Naive thymus-derived CD4-positive, alpha-beta T cell (primary cell): ENCODE measurements at regions not wholly inside any gene's neighbourhood (a gene's known extent, or its start where the extent isn't known, plus 50 kb on each side); places are given as distances from the start of the nearest gene placed in this dataset.
"Not testable (repeated sequence)": the region's sequence is repeated elsewhere in the genome, so short reads cannot be mapped to it uniquely, and the experiment has no call there.

Source experiments
- ATAC-seq: fragments of 150-1000 bp; cut with Tn5 transposase; 2 replicates; pipeline ENCODE4 v1.10.0; 2021; ENCODE audit warnings: mild to moderate bottlenecking, moderate library complexity
- CTCF ChIA-PET: fragments of 350-600 bp; sonication (Branson Sonifier 250); formaldehyde crosslinking; loops from one replicate; lab custom pipeline; 2021; ENCODE audit warnings: antibody characterized with exemption; lab: Charles Lee
- POLR2A ChIA-PET: fragments of 350-600 bp; sonication (Branson Sonifier 250); formaldehyde crosslinking; loops from one replicate; lab custom pipeline; 2021; ENCODE audit warnings: antibody characterized with exemption, inconsistent platforms; lab: Charles Lee
- DNase-seq, 9 donors: peaks; one replicate each; pipeline versions ENCODE4 v3.0.0 to v3.0.0-alpha.2; 2020 to 2022; ENCODE audit warnings: mixed read lengths in 1 of 9
- H3K27ac ChIP-seq: one replicate; pipeline ENCODE4 v1.7.0; 2013; ENCODE audit warnings: mild to moderate bottlenecking, low read depth, low read length, moderate library complexity
- H3K27me3 ChIP-seq, 2 donors: one replicate each; pipeline ENCODE4 v1.7.0; 2013; ENCODE audit warnings: low read length in 2 of 2, mild to moderate bottlenecking in 2 of 2, moderate library complexity in 2 of 2; ENCODE audit not compliant: control insufficient read depth in 2 of 2, insufficient read depth in 2 of 2
- H3K36me3 ChIP-seq, 3 experiments: 1 replicate in 2 of 3; 2 replicates in 1 of 3; pipeline ENCODE4 v1.7.0; 2013; ENCODE audit warnings: low read length in 3 of 3, mild to moderate bottlenecking in 3 of 3, moderate library complexity in 1 of 3; ENCODE audit not compliant: insufficient read depth in 3 of 3, control insufficient read depth in 2 of 3
- H3K4me1 ChIP-seq, 2 donors: one replicate each; pipeline ENCODE4 v1.7.0; 2013; ENCODE audit warnings: low read length in 2 of 2, mild to moderate bottlenecking in 2 of 2, moderate library complexity in 1 of 2; ENCODE audit not compliant: control insufficient read depth in 2 of 2, insufficient read depth in 2 of 2
- H3K4me3 ChIP-seq: 2 replicates; pipeline ENCODE4 v1.7.0; 2013; ENCODE audit warnings: mild to moderate bottlenecking, low read length
- H3K9me3 ChIP-seq, 3 experiments: 1 replicate in 2 of 3; 2 replicates in 1 of 3; pipeline ENCODE4 v1.7.0; 2013; ENCODE audit warnings: low read length in 3 of 3; ENCODE audit not compliant: control insufficient read depth in 2 of 3
- H3K27ac Mint-ChIP-seq, 9 donors: one replicate each; pipeline ENCODE4 v1.8.0; 2020 to 2022; ENCODE audit warnings: mixed read lengths in 9 of 9, mild to moderate bottlenecking in 8 of 9, moderate library complexity in 5 of 9, inconsistent platforms in 2 of 9
- H3K27me3 Mint-ChIP-seq, 5 donors: one replicate each; pipeline ENCODE4 v1.8.0; 2021 to 2022; ENCODE audit warnings: mixed read lengths in 5 of 5, mild to moderate bottlenecking in 1 of 5
- H3K36me3 Mint-ChIP-seq, 5 donors: one replicate each; pipeline ENCODE4 v1.8.0; 2020 to 2022; ENCODE audit warnings: mixed read lengths in 5 of 5, mild to moderate bottlenecking in 3 of 5, inconsistent platforms in 1 of 5
- H3K4me1 Mint-ChIP-seq, 7 donors: one replicate each; pipeline ENCODE4 v1.8.0; 2020 to 2022; ENCODE audit warnings: mixed read lengths in 7 of 7, mild to moderate bottlenecking in 3 of 7, inconsistent platforms in 1 of 7
- H3K4me3 Mint-ChIP-seq, 10 donors: one replicate each; pipeline ENCODE4 v1.8.0; 2020 to 2022; ENCODE audit warnings: mild to moderate bottlenecking in 10 of 10, mixed read lengths in 10 of 10, moderate library complexity in 6 of 10, inconsistent platforms in 2 of 10
- H3K9me3 Mint-ChIP-seq, 11 donors: one replicate each; pipeline ENCODE4 v1.8.0; 2020 to 2022; ENCODE audit warnings: mixed read lengths in 11 of 11, mild to moderate bottlenecking in 4 of 11, inconsistent platforms in 1 of 11, moderate library complexity in 1 of 11
- intact Hi-C, 2 donors: fragments of 100-400 bp; cut with micrococcal nuclease; formaldehyde crosslinking; loops; one replicate each; pipeline ENCODE4 v1.15.1; 2023

DNA sequence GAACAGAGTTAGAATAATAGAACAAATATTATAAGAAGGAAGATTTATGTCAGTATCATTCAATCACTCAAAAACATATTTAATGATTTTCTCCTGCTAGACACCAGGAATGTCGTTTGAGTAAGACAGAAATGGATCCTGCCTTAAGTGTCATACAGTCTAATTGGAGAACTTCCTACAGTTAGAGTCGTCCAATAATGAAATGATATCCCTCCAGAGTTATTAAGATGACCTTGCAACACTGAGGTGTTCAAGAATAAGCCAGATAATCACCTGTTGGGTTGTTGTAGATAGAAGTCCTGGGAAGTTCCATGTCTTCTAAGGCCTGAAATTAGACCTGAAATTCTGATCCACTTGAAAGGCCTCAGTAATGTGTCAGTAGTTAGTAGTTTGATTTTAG is 132.3 kb downstream of the SLC38A4 start:
- Mint-ChIP-seq H3K9me3 (peaks cover 1 to 23% (median 9%) of the 10 kb centered on the region in 11 donors), H3K4me1 (no peaks in the 10 kb centered on the region), H3K27me3 (peaks cover 0 to 4% (median 0%) of the 10 kb centered on the region in 5 donors), H3K4me3 (no peak overlapping the region), H3K36me3 (peaks cover 6 to 12% (median 7%) of the 10 kb centered on the region in 5 donors), H3K27ac (no peak overlapping the region)
- H3K4me3 ChIP-seq = no peak overlapping the region
- H3K27me3 ChIP-seq = no peaks in the 10 kb centered on the region
- H3K36me3 ChIP-seq = no peaks in the 10 kb centered on the region
- H3K4me1 ChIP-seq = no peaks in the 10 kb centered on the region
- no peaks in the 10 kb centered on the region for H3K9me3 ChIP-seq
- no peak for DNase-seq
- ATAC-seq = no peak
- intact Hi-C loops = no loop called here
- ChIA-PET POLR2A (no interaction called here), CTCF (no interaction called here)
- H3K27ac ChIP-seq = no peak overlapping the region

DNA sequence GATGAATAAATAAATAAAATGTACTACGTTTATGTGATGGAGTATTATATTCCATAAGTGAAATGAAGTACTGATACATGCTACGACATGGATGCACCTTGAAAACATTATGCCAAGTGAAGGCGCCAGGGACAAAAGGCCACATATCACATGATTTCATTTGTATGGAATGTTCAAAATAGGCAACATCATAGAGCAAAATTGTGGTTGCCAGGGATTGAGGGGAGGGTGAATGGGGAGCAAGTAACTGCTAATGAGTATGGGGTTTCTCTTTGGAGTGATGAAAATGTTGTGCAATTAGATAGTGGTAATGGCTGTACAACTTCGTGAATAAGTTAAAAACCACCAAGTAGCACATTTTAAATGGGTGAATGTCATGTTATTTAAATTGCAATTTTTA is 132.8 kb downstream of the SLC38A4 start:
- Mint-ChIP-seq H3K4me1 (no peaks in the 10 kb centered on the region), H3K36me3 (peaks cover 4 to 12% (median 7%) of the 10 kb centered on the region in 5 donors), H3K4me3 (no peak overlapping the region), H3K27me3 (peaks cover 0 to 4% (median 0%) of the 10 kb centered on the region in 5 donors), H3K9me3 (peaks cover 1 to 18% (median 8%) of the 10 kb centered on the region in 11 donors), H3K27ac (no peak overlapping the region)
- ATAC-seq (no peak), DNase-seq (no peak)
- intact Hi-C loops = no loop called here
- Histone ChIP-seq H3K27me3 (no peaks in the 10 kb centered on the region), H3K27ac (no peak overlapping the region), H3K4me1 (no peaks in the 10 kb centered on the region), H3K36me3 (no peaks in the 10 kb centered on the region), H3K4me3 (no peak overlapping the region), H3K9me3 (no peaks in the 10 kb centered on the region)
- ChIA-PET CTCF (no interaction called here), POLR2A (no interaction called here)

DNA sequence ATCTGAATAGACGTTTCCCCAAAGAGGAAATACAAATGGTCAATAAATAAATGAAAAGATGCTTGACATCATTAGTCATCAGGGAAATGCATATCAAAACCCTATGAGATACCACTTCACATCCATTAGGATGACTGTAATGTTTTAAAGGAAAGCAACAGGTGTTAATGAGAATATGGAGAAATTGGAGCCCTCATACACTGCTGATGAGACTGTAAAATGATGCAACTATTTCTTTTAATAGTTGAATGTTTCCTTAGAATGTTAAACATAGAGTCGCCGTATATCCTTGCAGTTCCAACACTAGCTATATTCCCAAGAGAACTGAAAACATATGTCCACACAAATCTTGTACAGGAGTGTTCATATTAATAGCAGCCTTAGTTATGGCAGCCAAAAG is 133.2 kb downstream of the SLC38A4 start:
- Histone ChIP-seq H3K9me3 (no peaks in the 10 kb centered on the region), H3K27me3 (no peaks in the 10 kb centered on the region), H3K36me3 (no peaks in the 10 kb centered on the region), H3K4me1 (no peaks in the 10 kb centered on the region), H3K4me3 (no peak overlapping the region), H3K27ac (no peak overlapping the region)
- Mint-ChIP-seq H3K27me3 (peaks cover 0 to 2% (median 0%) of the 10 kb centered on the region in 5 donors), H3K4me1 (no peaks in the 10 kb centered on the region), H3K4me3 (no peak overlapping the region), H3K9me3 (peaks cover 0 to 14% (median 5%) of the 10 kb centered on the region in 11 donors), H3K36me3 (peaks cover 1 to 12% (median 4%) of the 10 kb centered on the region in 5 donors), H3K27ac (no peak overlapping the region)
- CTCF ChIA-PET = no interaction called here
- ATAC-seq (no peak), DNase-seq (no peak)
- POLR2A ChIA-PET = no interaction called here
- intact Hi-C loops = no loop called here

DNA sequence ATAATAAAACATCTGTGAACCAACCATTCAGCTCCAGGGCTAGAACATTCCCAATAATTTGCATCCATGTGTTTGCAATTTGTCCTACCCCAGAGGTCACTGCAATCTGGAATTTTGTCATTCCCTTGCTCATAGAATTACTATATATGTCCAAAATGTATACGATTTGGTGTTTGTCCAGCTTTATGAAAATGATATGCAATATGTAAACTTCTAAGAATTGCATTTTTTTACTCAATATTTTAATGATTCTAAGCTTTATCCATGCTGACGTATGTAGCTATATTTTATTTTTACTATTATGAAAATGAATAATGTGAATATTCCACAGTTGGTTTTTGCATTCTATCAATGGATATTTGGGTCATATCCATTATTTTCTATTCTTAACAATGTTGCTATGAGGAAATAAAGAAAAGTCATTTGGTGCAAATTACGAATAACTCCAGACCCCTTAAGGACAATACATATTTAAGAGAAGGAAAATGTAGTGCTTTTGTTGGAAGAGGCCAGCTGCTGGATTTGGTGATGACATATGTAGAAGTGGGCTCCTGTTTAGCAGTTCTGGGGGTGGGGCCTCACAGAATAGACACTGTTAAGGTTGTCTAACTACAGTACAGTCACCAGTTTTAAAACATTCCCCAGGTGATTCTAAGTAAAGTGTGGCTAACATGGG is 139.4 kb downstream of the SLC38A4 start:
- peaks cover 0 to 20% (median 6%) of the 10 kb centered on the region in 11 donors for H3K9me3 Mint-ChIP-seq
- intact Hi-C loops = no loop called here
- Histone ChIP-seq H3K4me1 (no peaks in the 10 kb centered on the region), H3K9me3 (no peaks in the 10 kb centered on the region), H3K27ac (no peak overlapping the region), H3K36me3 (no peaks in the 10 kb centered on the region), H3K4me3 (no peak overlapping the region), H3K27me3 (no peaks in the 10 kb centered on the region)
- DNase-seq = no peak
- no peak overlapping the region for H3K27ac Mint-ChIP-seq
- ATAC-seq = no peak
- H3K27me3 Mint-ChIP-seq = peaks cover 0 to 16% (median 4%) of the 10 kb centered on the region in 5 donors
- peaks cover 0 to 2% (median 0%) of the 10 kb centered on the region in 7 donors for H3K4me1 Mint-ChIP-seq
- ChIA-PET POLR2A (no interaction called here), CTCF (interaction anchor here (1.9 kb wide), 1 partner anchor 11 kb away, joined by 6 read pairs; no protein-coding TSS in a partner anchor)
- no peak overlapping the region for H3K4me3 Mint-ChIP-seq
- peaks cover 11 to 22% (median 18%) of the 10 kb centered on the region in 5 donors for H3K36me3 Mint-ChIP-seq

DNA sequence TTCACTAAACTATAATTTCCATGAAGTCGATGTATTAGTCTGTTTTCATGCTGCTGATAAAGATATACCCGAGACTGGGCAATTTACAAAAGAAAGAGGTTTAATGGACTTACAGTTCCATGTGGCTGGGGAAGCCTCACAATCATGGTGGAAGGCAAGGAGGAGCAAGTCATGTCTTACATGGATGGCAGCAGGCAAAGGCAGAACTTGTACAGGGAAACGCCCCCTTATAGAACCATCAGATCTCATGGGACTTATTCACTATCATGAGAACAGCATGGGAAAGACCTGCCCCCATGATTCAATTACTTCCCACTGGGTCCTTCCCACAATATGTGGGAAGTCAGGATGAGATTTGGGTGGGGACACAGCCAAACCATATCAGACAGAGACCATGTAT is 141.6 kb downstream of the SLC38A4 start:
- ATAC-seq, POLR2A ChIA-PET: not testable (repeated sequence)

DNA sequence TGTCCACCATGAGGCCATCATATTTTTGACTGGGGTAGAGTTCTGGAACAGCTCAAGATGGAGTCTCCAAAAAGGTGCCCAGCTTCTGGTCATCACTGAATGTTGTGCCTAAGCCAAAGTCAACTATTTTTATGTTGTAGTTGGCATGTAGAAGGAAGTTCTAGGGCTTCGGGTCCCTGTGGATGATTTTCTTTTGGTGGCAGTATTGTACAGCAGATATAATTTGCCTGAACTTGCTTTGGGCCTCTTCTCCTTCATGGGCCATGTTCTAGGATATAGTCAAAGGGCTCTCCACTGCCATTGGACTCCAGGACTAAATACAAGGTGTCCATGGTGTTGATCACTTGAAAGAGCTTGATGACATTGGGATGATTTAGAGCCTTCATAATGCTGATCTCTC is 143.6 kb downstream of the SLC38A4 start:
- no peaks in the 10 kb centered on the region for H3K36me3 ChIP-seq
- H3K27ac ChIP-seq = no peak overlapping the region
- no peaks in the 10 kb centered on the region for H3K9me3 ChIP-seq
- Mint-ChIP-seq H3K27ac (no peak overlapping the region), H3K36me3 (peaks cover 8 to 18% (median 14%) of the 10 kb centered on the region in 5 donors), H3K4me1 (peaks cover 0 to 5% (median 0%) of the 10 kb centered on the region in 7 donors), H3K9me3 (peaks cover 0 to 12% (median 5%) of the 10 kb centered on the region in 11 donors), H3K4me3 (no peak overlapping the region), H3K27me3 (peaks cover 0 to 14% (median 4%) of the 10 kb centered on the region in 5 donors)
- H3K27me3 ChIP-seq = no peaks in the 10 kb centered on the region
- POLR2A ChIA-PET = no interaction called here
- intact Hi-C loops = no loop called here
- ATAC-seq (no peak), DNase-seq (no peak)
- no peaks in the 10 kb centered on the region for H3K4me1 ChIP-seq
- CTCF ChIA-PET = interaction anchor here (0.6 to 1.4 kb wide), 4 partner anchors 9 to 340 kb away, joined by 3 to 4 read pairs (median 3); no protein-coding TSS in a partner anchor
- H3K4me3 ChIP-seq = no peak overlapping the region

More for the DNA sequence above, 141.6 kb downstream of the SLC38A4 start:
- H3K4me3 Mint-ChIP-seq, H3K4me1 ChIP-seq, H3K27ac Mint-ChIP-seq, CTCF ChIA-PET, H3K9me3 ChIP-seq, DNase-seq, H3K4me3 ChIP-seq, H3K36me3 ChIP-seq, H3K27me3 ChIP-seq, intact Hi-C loops, H3K27ac ChIP-seq, H3K4me1 Mint-ChIP-seq: not testable (repeated sequence)
- H3K36me3 Mint-ChIP-seq = peaks cover 11 to 22% (median 18%) of the 10 kb centered on the region in 5 donors
- H3K9me3 Mint-ChIP-seq = peaks cover 0 to 16% (median 6%) of the 10 kb centered on the region in 11 donors
- H3K27me3 Mint-ChIP-seq = peaks cover 0 to 16% (median 4%) of the 10 kb centered on the region in 5 donors

DNA sequence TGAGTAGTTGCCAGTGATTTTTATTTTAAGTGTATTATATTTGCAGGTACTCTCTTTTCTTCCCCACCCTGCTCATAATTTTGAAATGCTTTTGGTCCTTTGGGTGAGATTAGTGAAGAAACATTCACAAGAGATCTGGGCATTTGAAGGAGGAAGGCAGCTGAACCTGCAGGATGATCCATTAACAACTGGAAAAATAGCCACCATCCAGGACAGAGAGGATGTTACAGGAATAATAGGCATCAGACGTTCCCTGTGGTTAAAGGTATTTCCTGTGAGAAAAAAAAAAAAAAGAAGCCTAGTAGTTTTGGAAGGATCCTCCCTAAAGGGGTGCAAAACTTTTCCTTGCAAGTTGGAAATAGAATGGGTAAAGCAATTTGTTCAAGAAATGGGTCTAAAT is 145.3 kb downstream of the SLC38A4 start:
- no peaks in the 10 kb centered on the region for H3K9me3 ChIP-seq
- intact Hi-C loops = no loop called here
- H3K27me3 Mint-ChIP-seq = peaks cover 0 to 11% (median 0%) of the 10 kb centered on the region in 5 donors
- POLR2A ChIA-PET = no interaction called here
- H3K36me3 Mint-ChIP-seq = peaks cover 6 to 18% (median 12%) of the 10 kb centered on the region in 5 donors
- no peak overlapping the region for H3K4me3 ChIP-seq
- H3K4me3 Mint-ChIP-seq = no peak overlapping the region
- H3K4me1 ChIP-seq = no peaks in the 10 kb centered on the region
- ATAC-seq = no peak
- DNase-seq = no peak
- no peak overlapping the region for H3K27ac Mint-ChIP-seq
- CTCF ChIA-PET = no interaction called here
- H3K27ac ChIP-seq = no peak overlapping the region
- peaks cover 0 to 12% (median 5%) of the 10 kb centered on the region in 11 donors for H3K9me3 Mint-ChIP-seq
- H3K4me1 Mint-ChIP-seq = peaks cover 0 to 14% (median 0%) of the 10 kb centered on the region in 7 donors
- no peaks in the 10 kb centered on the region for H3K36me3 ChIP-seq
- no peaks in the 10 kb centered on the region for H3K27me3 ChIP-seq
